ENCODE measurements at regions not wholly inside any gene's neighbourhood (a gene's known extent, or its start where the extent isn't known, plus 50 kb on each side); places are given as distances from the start of the nearest gene placed in this dataset.

DNA sequence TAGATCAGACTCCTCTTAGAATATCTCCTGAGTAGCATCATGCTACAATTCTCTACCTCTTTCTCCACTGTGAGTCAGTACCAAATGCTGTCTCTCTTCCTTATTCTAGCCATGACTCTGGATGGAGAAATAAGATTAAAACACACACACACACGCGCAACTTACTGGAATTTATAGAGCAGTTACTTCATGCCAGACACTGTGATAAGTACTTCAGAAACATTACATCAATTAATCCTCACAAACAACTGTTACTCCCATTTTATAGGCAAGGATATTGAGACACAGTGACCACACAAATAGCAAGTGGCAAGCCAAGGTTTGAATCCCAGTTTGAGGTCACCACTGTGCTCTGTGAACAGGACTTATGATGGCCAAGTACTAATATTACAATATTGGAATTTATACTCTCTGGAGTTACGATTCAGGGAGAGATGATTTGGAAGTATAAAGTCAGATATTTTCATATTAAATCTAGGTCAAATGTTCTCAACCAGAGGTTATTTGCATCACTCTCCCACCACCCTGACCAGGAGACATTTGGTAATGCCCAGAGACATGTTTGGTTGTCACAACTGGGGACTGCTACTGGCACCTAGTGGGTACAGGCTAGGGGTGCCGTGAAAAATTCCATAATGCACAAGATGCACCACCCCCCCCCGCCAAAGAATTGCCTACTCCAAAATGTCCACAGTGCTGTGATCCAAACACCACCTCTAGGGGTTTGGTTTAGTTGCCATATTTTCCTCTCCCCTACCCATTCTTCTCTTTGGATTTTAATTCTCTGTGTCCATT, 221.6 kb downstream of the LTN1 start:
- H3K79me2 ChIP-seq (ENCODE audit: insufficient read depth): no peaks in the 10 kb centered on the region
- H3K4me3 ChIP-seq: 0 out of 2 replicates have a peak overlapping the region, but pooled peaks have one; percentile 3
- H3K9me2 ChIP-seq (ENCODE audit: insufficient read depth): no peaks in the 10 kb centered on the region
- 0 out of 2 replicates have a peak overlapping the region, but pooled peaks have one; percentile 0 for H2AFZ ChIP-seq
- peaks cover 46% of the 10 kb centered on the region for H3F3A ChIP-seq (ENCODE audit: insufficient read depth)
- no peaks in the 10 kb centered on the region for H4K20me1 ChIP-seq (ENCODE audit: insufficient read depth)
- H3K9ac ChIP-seq: peak overlapping the region; percentile 44
- peaks cover 46% of the 10 kb centered on the region for H3K4me1 ChIP-seq (ENCODE audit: insufficient read depth)
- no peaks in the 10 kb centered on the region for H3K27me3 ChIP-seq (replicated peaks; ENCODE audit: insufficient read depth)
- in situ Hi-C loops (cut with MboI): no loop called here
- peak overlapping the region; percentile 26 for H3K4me2 ChIP-seq (ENCODE audit: unreplicated experiment)
- WGBS, 2 experiments (ENCODE audit: low coverage in 1 of 2, low lambda C conversion rate in 2 of 2, missing lambda C conversion rate in 2 of 2): 74 to 89% methylated on average over 5 of the region's 5 CpGs
- no peaks in the 10 kb centered on the region for H3K9me3 ChIP-seq (ENCODE audit: low read depth)
- H3K36me3 ChIP-seq (ENCODE audit: low read depth): no peaks in the 10 kb centered on the region
- peak; percentile 45 for DNase-seq
- H3K27ac ChIP-seq: peak overlapping the region; percentile 71
- TF ChIP-seq EZH2phosphoT487 (IDR thresholded peaks at IDR 0.05; ENCODE audit: insufficient read depth, low read depth) (no peak), EZH2 (IDR thresholded peaks at IDR 0.05; ENCODE audit: insufficient read depth, poor library complexity, severe bottlenecking) (no peak)

DNA sequence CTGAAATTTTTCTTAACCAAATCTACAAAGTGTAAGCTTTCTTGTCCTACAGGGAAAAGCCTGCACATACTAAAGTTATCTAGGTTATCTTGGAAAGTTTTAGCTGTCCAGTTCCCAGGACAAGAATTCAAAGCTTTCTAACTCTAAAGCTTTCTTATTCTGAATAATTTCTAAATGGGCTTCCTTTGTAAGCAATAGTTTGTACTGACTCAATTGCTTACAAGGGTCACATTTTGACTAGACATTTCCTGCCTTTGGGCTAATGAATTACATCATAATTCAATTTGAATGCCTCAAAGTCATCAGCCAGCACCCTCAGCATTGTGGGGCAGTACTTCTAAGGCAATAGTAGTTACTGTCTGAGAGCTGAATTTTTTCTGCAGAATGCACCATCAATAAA, 223.0 kb downstream of the LTN1 start:
- no peaks in the 10 kb centered on the region for H3K79me2 ChIP-seq (ENCODE audit: insufficient read depth)
- TF ChIP-seq EZH2 (IDR thresholded peaks at IDR 0.05; ENCODE audit: insufficient read depth, poor library complexity, severe bottlenecking) (no peak), EZH2phosphoT487 (IDR thresholded peaks at IDR 0.05; ENCODE audit: insufficient read depth, low read depth) (no peak)
- peak; percentile 40 for DNase-seq
- no peak overlapping the region for H3K4me2 ChIP-seq (ENCODE audit: unreplicated experiment)
- peaks cover 41% of the 10 kb centered on the region for H3F3A ChIP-seq (ENCODE audit: insufficient read depth)
- no peak overlapping the region for H2AFZ ChIP-seq
- H3K4me3 ChIP-seq: no peak overlapping the region
- no peaks in the 10 kb centered on the region for H3K9me2 ChIP-seq (ENCODE audit: insufficient read depth)
- peaks cover 41% of the 10 kb centered on the region for H3K4me1 ChIP-seq (ENCODE audit: insufficient read depth)
- no peaks in the 10 kb centered on the region for H3K9me3 ChIP-seq (ENCODE audit: low read depth)
- no peaks in the 10 kb centered on the region for H3K36me3 ChIP-seq (ENCODE audit: low read depth)
- in situ Hi-C loops (cut with MboI): no loop called here
- H3K27ac ChIP-seq: 0 out of 2 replicates have a peak overlapping the region, but pooled peaks have one; percentile 9
- no peak overlapping the region for H3K9ac ChIP-seq
- no peaks in the 10 kb centered on the region for H3K27me3 ChIP-seq (replicated peaks; ENCODE audit: insufficient read depth)
- H4K20me1 ChIP-seq (ENCODE audit: insufficient read depth): no peaks in the 10 kb centered on the region

GRCh38 chr21:28768753-28769152, 223.9 kb downstream of the LTN1 start:
- no peak overlapping the region for H3K4me3 ChIP-seq
- H3K4me2 ChIP-seq (ENCODE audit: unreplicated experiment): no peak overlapping the region
- H3F3A ChIP-seq (ENCODE audit: insufficient read depth): peaks cover 41% of the 10 kb centered on the region
- no peaks in the 10 kb centered on the region for H4K20me1 ChIP-seq (ENCODE audit: insufficient read depth)
- in situ Hi-C loops (cut with MboI): no loop called here
- H3K9ac ChIP-seq: no peak overlapping the region
- H3K36me3 ChIP-seq (ENCODE audit: low read depth): no peaks in the 10 kb centered on the region
- H3K4me1 ChIP-seq (ENCODE audit: insufficient read depth): peaks cover 41% of the 10 kb centered on the region
- H3K9me3 ChIP-seq (ENCODE audit: low read depth): no peaks in the 10 kb centered on the region
- no peaks in the 10 kb centered on the region for H3K27me3 ChIP-seq (replicated peaks; ENCODE audit: insufficient read depth)
- H3K9me2 ChIP-seq (ENCODE audit: insufficient read depth): no peaks in the 10 kb centered on the region
- H3K79me2 ChIP-seq (ENCODE audit: insufficient read depth): no peaks in the 10 kb centered on the region
- TF ChIP-seq EZH2phosphoT487 (IDR thresholded peaks at IDR 0.05; ENCODE audit: insufficient read depth, low read depth) (no peak), EZH2 (IDR thresholded peaks at IDR 0.05; ENCODE audit: insufficient read depth, poor library complexity, severe bottlenecking) (no peak)
- DNase-seq: no peak
- no peak overlapping the region for H2AFZ ChIP-seq
- no peak overlapping the region for H3K27ac ChIP-seq

DNA sequence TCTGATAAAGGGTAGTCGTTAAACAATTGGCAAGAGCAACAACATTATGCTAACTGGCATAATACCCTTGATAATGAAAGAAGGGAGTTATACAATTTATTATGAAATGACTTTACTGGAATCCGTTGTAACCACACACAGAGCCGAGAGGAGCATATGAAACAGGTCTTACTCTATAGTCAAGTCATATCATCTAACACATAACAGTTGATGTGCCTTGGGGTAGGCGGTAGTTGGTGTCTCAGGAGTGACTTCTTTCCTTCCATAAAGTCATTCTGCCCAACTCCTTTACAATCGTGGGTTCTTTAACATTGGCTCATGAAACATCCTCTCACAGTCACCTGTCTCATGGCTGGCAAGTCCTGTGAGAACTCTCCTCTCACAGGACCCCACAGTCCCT, 225.2 kb downstream of the LTN1 start:
- WGBS, 2 experiments (ENCODE audit: low coverage in 1 of 2, low lambda C conversion rate in 2 of 2, missing lambda C conversion rate in 2 of 2): 86 to 90% methylated on average over 5 of the region's 5 CpGs
- Histone ChIP-seq H2AFZ (no peak overlapping the region), H3K4me1 (ENCODE audit: insufficient read depth) (peaks cover 31% of the 10 kb centered on the region), H3K9me3 (ENCODE audit: low read depth) (no peaks in the 10 kb centered on the region), H3K27ac (no peak overlapping the region), H3K9me2 (ENCODE audit: insufficient read depth) (0 out of 2 replicates have a peak, but pooled peaks cover 4% of the 10 kb centered on the region), H3K36me3 (ENCODE audit: low read depth) (no peaks in the 10 kb centered on the region), H3F3A (ENCODE audit: insufficient read depth) (peaks cover 36% of the 10 kb centered on the region), H3K4me3 (no peak overlapping the region), H3K9ac (no peak overlapping the region), H3K79me2 (ENCODE audit: insufficient read depth) (no peaks in the 10 kb centered on the region), H4K20me1 (ENCODE audit: insufficient read depth) (no peaks in the 10 kb centered on the region), H3K27me3 (replicated peaks; ENCODE audit: insufficient read depth) (no peaks in the 10 kb centered on the region), H3K4me2 (ENCODE audit: unreplicated experiment) (no peak overlapping the region)
- DNase-seq: no peak
- in situ Hi-C loops (cut with MboI): no loop called here
- no peak for TF ChIP-seq EZH2 (IDR thresholded peaks at IDR 0.05; ENCODE audit: insufficient read depth, poor library complexity, severe bottlenecking)
- TF ChIP-seq EZH2phosphoT487 (IDR thresholded peaks at IDR 0.05; ENCODE audit: insufficient read depth, low read depth): no peak

Data from GM23248 (cell line).